ENCODE measurements at regions not wholly inside any gene's neighbourhood (a gene's known extent, or its start where the extent isn't known, plus 50 kb on each side); places are given as distances from the start of the nearest gene placed in this dataset.

DNA sequence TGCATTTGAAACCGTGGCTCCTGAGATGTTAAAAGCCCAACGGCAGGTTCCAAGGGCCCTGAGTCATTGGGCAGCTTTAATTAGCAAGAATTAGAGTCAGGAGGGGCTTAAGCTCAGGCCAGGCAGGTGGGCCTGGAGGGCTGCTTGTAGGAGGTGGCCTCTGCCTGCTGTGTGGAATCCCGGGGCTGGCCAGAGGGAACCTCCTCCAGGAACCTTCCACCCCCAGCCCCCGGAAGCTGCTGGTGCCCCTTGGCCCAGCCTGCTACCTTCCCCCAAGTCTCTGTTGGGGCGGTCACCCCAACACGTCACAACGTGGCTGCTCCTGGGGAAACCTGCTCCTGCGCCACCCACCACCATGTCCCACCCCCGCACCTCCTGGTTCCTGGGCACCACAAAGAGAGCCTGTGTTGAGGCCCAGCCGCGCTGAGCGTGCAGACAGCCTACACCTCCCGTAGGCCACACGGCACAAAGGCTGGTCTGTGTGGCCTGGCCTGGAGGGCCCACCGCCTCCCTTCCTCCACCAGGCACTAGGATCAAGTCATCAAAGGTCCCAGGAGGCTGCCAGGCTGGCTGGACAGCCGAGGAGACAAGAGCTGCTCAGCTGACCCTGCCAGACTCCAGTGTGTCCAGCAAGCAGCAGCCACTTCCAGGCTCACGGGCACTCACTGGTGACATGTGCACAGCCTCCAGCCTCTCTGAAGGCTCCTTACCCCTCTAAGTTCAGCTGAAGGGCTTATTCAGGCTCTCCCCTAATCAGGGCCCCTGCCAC is 86.3 kb downstream of the SNX5 start (continued):
- TF ChIP-seq, protein P1, sequence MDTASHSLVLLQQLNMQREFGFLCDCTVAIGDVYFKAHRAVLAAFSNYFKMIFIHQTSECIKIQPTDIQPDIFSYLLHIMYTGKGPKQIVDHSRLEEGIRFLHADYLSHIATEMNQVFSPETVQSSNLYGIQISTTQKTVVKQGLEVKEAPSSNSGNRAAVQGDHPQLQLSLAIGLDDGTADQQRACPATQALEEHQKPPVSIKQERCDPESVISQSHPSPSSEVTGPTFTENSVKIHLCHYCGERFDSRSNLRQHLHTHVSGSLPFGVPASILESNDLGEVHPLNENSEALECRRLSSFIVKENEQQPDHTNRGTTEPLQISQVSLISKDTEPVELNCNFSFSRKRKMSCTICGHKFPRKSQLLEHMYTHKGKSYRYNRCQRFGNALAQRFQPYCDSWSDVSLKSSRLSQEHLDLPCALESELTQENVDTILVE (CRISPR knock-in tag; IDR thresholded peaks at IDR 0.05): 0 out of 2 replicates have a peak, but pooled peaks have one; percentile 33
- TF ChIP-seq, protein P2, sequence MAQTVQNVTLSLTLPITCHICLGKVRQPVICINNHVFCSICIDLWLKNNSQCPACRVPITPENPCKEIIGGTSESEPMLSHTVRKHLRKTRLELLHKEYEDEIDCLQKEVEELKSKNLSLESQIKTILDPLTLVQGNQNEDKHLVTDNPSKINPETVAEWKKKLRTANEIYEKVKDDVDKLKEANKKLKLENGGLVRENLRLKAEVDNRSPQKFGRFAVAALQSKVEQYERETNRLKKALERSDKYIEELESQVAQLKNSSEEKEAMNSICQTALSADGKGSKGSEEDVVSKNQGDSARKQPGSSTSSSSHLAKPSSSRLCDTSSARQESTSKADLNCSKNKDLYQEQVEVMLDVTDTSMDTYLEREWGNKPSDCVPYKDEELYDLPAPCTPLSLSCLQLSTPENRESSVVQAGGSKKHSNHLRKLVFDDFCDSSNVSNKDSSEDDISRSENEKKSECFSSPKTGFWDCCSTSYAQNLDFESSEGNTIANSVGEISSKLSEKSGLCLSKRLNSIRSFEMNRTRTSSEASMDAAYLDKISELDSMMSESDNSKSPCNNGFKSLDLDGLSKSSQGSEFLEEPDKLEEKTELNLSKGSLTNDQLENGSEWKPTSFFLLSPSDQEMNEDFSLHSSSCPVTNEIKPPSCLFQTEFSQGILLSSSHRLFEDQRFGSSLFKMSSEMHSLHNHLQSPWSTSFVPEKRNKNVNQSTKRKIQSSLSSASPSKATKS (CRISPR knock-in tag; IDR thresholded peaks at IDR 0.05): no peak
- TF ChIP-seq ZNF282 (IDR thresholded peaks at IDR 0.05; ENCODE audit: partially characterized antibody) (no peak), NFATC3 (CRISPR knock-in tag; IDR thresholded peaks at IDR 0.05) (no peak), HNRNPL (IDR thresholded peaks at IDR 0.05; ENCODE audit: low read depth, low read length) (peak; percentile 99), TSC22D2 (CRISPR knock-in tag; IDR thresholded peaks at IDR 0.05; ENCODE audit: borderline replicate concordance) (no peak), ADNP (CRISPR knock-in tag; IDR thresholded peaks at IDR 0.05) (peak; percentile 32; the same call in 1 of the 2 replicates), SMAD9 (CRISPR knock-in tag; IDR thresholded peaks at IDR 0.05) (peak; percentile 79; the same call in 1 of the 2 replicates), ZNF496 (CRISPR knock-in tag; IDR thresholded peaks at IDR 0.05; ENCODE audit: insufficient replicate concordance) (no peak), CCAR2 (optimal IDR thresholded peaks at IDR 0.05; ENCODE audit: low read depth, low read length) (no peak), CBX5 (CRISPR knock-in tag; IDR thresholded peaks at IDR 0.05; ENCODE audit: borderline replicate concordance) (peak; percentile 46; the same call in 1 of the 2 replicates), CBX2 (IDR thresholded peaks at IDR 0.05; ENCODE audit: low read depth, low read length) (no peak), CBX2 (CRISPR knock-in tag; IDR thresholded peaks at IDR 0.05; ENCODE audit: low read depth) (no peak), ZNF709 (CRISPR knock-in tag; IDR thresholded peaks at IDR 0.05) (0 out of 2 replicates have a peak, but pooled peaks have one; percentile 31), ZNF230 (CRISPR knock-in tag; IDR thresholded peaks at IDR 0.05) (no peak), HNRNPK (IDR thresholded peaks at IDR 0.05; ENCODE audit: low read depth, low read length, poor library complexity, severe bottlenecking) (peak; percentile 37), ZKSCAN5 (CRISPR knock-in tag; IDR thresholded peaks at IDR 0.05) (0 out of 2 replicates have a peak, but pooled peaks have one; percentile 30), ZNF343 (CRISPR knock-in tag; IDR thresholded peaks at IDR 0.05) (peak; percentile 71; the same call in 1 of the 2 replicates), ZNF431 (CRISPR knock-in tag; IDR thresholded peaks at IDR 0.05; ENCODE audit: borderline replicate concordance, low read depth) (no peak)
- TF ChIP-seq, protein P3, sequence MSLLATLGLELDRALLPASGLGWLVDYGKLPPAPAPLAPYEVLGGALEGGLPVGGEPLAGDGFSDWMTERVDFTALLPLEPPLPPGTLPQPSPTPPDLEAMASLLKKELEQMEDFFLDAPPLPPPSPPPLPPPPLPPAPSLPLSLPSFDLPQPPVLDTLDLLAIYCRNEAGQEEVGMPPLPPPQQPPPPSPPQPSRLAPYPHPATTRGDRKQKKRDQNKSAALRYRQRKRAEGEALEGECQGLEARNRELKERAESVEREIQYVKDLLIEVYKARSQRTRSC (CRISPR knock-in tag; IDR thresholded peaks at IDR 0.05; ENCODE audit: low read depth): no peak
- TF ChIP-seq, protein P4, sequence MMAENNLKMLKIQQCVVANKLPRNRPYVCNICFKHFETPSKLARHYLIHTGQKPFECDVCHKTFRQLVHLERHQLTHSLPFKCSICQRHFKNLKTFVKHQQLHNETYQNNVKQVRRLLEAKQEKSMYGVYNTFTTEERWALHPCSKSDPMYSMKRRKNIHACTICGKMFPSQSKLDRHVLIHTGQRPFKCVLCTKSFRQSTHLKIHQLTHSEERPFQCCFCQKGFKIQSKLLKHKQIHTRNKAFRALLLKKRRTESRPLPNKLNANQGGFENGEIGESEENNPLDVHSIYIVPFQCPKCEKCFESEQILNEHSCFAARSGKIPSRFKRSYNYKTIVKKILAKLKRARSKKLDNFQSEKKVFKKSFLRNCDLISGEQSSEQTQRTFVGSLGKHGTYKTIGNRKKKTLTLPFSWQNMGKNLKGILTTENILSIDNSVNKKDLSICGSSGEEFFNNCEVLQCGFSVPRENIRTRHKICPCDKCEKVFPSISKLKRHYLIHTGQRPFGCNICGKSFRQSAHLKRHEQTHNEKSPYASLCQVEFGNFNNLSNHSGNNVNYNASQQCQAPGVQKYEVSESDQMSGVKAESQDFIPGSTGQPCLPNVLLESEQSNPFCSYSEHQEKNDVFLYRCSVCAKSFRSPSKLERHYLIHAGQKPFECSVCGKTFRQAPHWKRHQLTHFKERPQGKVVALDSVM (CRISPR knock-in tag; IDR thresholded peaks at IDR 0.05): peak; percentile 61; the same call in 1 of the 2 replicates
- TF ChIP-seq, protein P5, sequence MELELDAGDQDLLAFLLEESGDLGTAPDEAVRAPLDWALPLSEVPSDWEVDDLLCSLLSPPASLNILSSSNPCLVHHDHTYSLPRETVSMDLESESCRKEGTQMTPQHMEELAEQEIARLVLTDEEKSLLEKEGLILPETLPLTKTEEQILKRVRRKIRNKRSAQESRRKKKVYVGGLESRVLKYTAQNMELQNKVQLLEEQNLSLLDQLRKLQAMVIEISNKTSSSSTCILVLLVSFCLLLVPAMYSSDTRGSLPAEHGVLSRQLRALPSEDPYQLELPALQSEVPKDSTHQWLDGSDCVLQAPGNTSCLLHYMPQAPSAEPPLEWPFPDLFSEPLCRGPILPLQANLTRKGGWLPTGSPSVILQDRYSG (CRISPR knock-in tag; IDR thresholded peaks at IDR 0.05): no peak

Data from HepG2 (cell line).